ENCODE measurements at regions not wholly inside any gene's neighbourhood (a gene's known extent, or its start where the extent isn't known, plus 50 kb on each side); places are given as distances from the start of the nearest gene placed in this dataset.
"Not testable (repeated sequence)": the region's sequence is repeated elsewhere in the genome, so short reads cannot be mapped to it uniquely, and the experiment has no call there.

- no peak for DNase-seq (ENCODE audit: low spot score)
Observed at GRCh38 chr10:130935128-130935439, 376.4 kb downstream of the TCERG1L start.

GRCh38 chr10:130935897-130936550, 375.5 kb downstream of the TCERG1L start:
- DNase-seq (ENCODE audit: low spot score): no peak

GRCh38 chr10:130936851-130937250, 374.7 kb downstream of the TCERG1L start:
- DNase-seq (ENCODE audit: low spot score): no peak

- no peak for DNase-seq (ENCODE audit: low spot score)
Observed at GRCh38 chr10:130938051-130938450, 373.5 kb downstream of the TCERG1L start.

- not testable (repeated sequence) for DNase-seq (ENCODE audit: low spot score)
Observed at GRCh38 chr10:130938891-130939290, 372.6 kb downstream of the TCERG1L start.

GRCh38 chr10:130941886-130942285, 369.6 kb downstream of the TCERG1L start:
- no peak for DNase-seq (ENCODE audit: low spot score)

- no peak for DNase-seq (ENCODE audit: low spot score)
Observed at GRCh38 chr10:130952086-130952485, 359.4 kb downstream of the TCERG1L start.

GRCh38 chr10:130954326-130954905, 357.1 kb downstream of the TCERG1L start:
- no peak for DNase-seq (ENCODE audit: low spot score)

- no peak for DNase-seq (ENCODE audit: low spot score)
Observed at GRCh38 chr10:130956251-130956650, 355.3 kb downstream of the TCERG1L start.

- no peak for DNase-seq (ENCODE audit: low spot score)
Observed at GRCh38 chr10:130957423-130957822, 354.1 kb downstream of the TCERG1L start.

- no peak for DNase-seq (ENCODE audit: low spot score)
Observed at GRCh38 chr10:130958003-130958402, 353.5 kb downstream of the TCERG1L start.

GRCh38 chr10:130958981-130959751, 352.4 kb downstream of the TCERG1L start:
- no peak for DNase-seq (ENCODE audit: low spot score)

- no peak for DNase-seq (ENCODE audit: low spot score)
Observed at GRCh38 chr10:130959752-130960195, 351.7 kb downstream of the TCERG1L start.

- DNase-seq (ENCODE audit: low spot score): no peak
Observed at GRCh38 chr10:130960531-130960930, 351.0 kb downstream of the TCERG1L start.

GRCh38 chr10:130961506-130962239, 349.8 kb downstream of the TCERG1L start:
- no peak for DNase-seq (ENCODE audit: low spot score)

GRCh38 chr10:130962240-130963051, 349.1 kb downstream of the TCERG1L start:
- DNase-seq (ENCODE audit: low spot score): no peak

GRCh38 chr10:130963052-130963393, 348.5 kb downstream of the TCERG1L start:
- no peak for DNase-seq (ENCODE audit: low spot score)

GRCh38 chr10:130963786-130964522, 347.6 kb downstream of the TCERG1L start:
- no peak for DNase-seq (ENCODE audit: low spot score)

- no peak for DNase-seq (ENCODE audit: low spot score)
Observed at GRCh38 chr10:130964771-130965170, 346.8 kb downstream of the TCERG1L start.

- DNase-seq (ENCODE audit: low spot score): no peak
Observed at GRCh38 chr10:130967161-130967560, 344.4 kb downstream of the TCERG1L start.

- no peak for DNase-seq (ENCODE audit: low spot score)
Observed at GRCh38 chr10:130967784-130968183, 343.7 kb downstream of the TCERG1L start.
